Suprapubic skin (tissue), 4 donors: ENCODE measurements at regions not wholly inside any gene's neighbourhood (a gene's known extent, or its start where the extent isn't known, plus 50 kb on each side); places are given as distances from the start of the nearest gene placed in this dataset.

Experiments used
- DNase-seq, 2 donors: peaks; one replicate each; pipeline ENCODE4 v3.0.0-alpha.2; 2019; ENCODE audit warnings: low spot score in 2 of 2
- H3K27ac ChIP-seq: fragments of 200-600 bp; sonication (generic); one replicate; pipeline ENCODE4 v1.5.1; 2019
- H3K27me3 ChIP-seq: fragments of 200-600 bp; sonication (generic); one replicate; pipeline ENCODE4 v1.5.1; 2019
- H3K36me3 ChIP-seq: fragments of 200-600 bp; sonication (generic); one replicate; pipeline ENCODE4 v1.5.1; 2019
- H3K4me1 ChIP-seq: fragments of 200-600 bp; sonication (generic); one replicate; pipeline ENCODE4 v1.5.1; 2019
- H3K4me3 ChIP-seq: fragments of 200-600 bp; sonication (generic); one replicate; pipeline ENCODE4 v1.5.1; 2019; ENCODE audit warnings: mild to moderate bottlenecking
- H3K9me3 ChIP-seq: fragments of 200-600 bp; sonication (generic); one replicate; pipeline ENCODE4 v1.5.1; 2019
- EP300 ChIP-seq: sonication (generic); formaldehyde crosslinking; IDR thresholded peaks from one replicate; pipeline ENCODE4 v1.6.1; 2017; ENCODE audit warnings: antibody characterized with exemption
- POLR2A ChIP-seq, 2 donors: fragments of 450-650 bp; IDR thresholded peaks; one replicate each; pipeline ENCODE4 v1.6.1; 2017; ENCODE audit warnings: antibody characterized with exemption in 2 of 2, mild to moderate bottlenecking in 2 of 2, moderate library complexity in 2 of 2
- POLR2AphosphoS5 ChIP-seq, 3 donors: sonication (generic); formaldehyde crosslinking; IDR thresholded peaks; one replicate each; pipeline ENCODE4 v1.6.1; 2017; ENCODE audit warnings: antibody characterized with exemption in 3 of 3
- WGBS: methylation state at CpG from one replicate; pipeline ENCODE4 v1.1.5; 2018; 5-methylcytosine and 5-hydroxymethylcytosine counted together
- TF ChIP-seq, protein P1 (sequence below), 2 donors: fragments of 200-600 bp in 1 of 2; fragments of 450-650 bp in 1 of 2; sonication (generic) in 1 of 2; IDR thresholded peaks; one replicate each; pipeline ENCODE4 v1.5.1; 2016 to 2019; ENCODE audit warnings: antibody characterized with exemption in 2 of 2, mild to moderate bottlenecking in 1 of 2, moderate library complexity in 1 of 2

DNA sequence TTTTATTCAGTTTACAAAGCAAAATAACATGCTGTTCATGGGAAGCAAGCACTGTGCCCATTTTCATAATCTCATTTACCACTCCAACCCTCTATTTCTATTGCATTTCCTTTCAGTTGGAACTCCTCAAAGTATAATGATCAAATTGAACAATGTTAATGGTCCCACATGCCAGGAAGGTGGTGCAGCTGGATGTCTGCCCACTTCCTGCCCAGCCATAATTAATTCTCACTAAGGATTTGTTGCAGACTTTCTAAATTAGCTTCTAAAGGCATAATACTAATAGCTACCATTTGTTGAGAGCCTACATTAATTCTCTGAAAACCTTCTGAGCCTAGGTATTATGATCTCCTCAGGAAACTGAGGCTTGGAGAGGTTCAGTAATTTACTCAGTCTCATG is 316.1 kb upstream of the TPM1 start:
- no peak for DNase-seq
- Histone ChIP-seq H3K4me3 (no peak overlapping the region), H3K27ac (no peak overlapping the region), H3K9me3 (no peaks in the 10 kb centered on the region), H3K27me3 (no peaks in the 10 kb centered on the region), H3K36me3 (peaks cover 29% of the 10 kb centered on the region), H3K4me1 (no peaks in the 10 kb centered on the region)
- no peak for TF ChIP-seq EP300
- no peak for TF ChIP-seq POLR2A (IDR thresholded peaks at IDR 0.05)
- TF ChIP-seq POLR2AphosphoS5 (IDR thresholded peaks at IDR 0.05) = no peak
- TF ChIP-seq, protein P1, sequence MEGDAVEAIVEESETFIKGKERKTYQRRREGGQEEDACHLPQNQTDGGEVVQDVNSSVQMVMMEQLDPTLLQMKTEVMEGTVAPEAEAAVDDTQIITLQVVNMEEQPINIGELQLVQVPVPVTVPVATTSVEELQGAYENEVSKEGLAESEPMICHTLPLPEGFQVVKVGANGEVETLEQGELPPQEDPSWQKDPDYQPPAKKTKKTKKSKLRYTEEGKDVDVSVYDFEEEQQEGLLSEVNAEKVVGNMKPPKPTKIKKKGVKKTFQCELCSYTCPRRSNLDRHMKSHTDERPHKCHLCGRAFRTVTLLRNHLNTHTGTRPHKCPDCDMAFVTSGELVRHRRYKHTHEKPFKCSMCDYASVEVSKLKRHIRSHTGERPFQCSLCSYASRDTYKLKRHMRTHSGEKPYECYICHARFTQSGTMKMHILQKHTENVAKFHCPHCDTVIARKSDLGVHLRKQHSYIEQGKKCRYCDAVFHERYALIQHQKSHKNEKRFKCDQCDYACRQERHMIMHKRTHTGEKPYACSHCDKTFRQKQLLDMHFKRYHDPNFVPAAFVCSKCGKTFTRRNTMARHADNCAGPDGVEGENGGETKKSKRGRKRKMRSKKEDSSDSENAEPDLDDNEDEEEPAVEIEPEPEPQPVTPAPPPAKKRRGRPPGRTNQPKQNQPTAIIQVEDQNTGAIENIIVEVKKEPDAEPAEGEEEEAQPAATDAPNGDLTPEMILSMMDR (IDR thresholded peaks at IDR 0.05) = no peak

DNA sequence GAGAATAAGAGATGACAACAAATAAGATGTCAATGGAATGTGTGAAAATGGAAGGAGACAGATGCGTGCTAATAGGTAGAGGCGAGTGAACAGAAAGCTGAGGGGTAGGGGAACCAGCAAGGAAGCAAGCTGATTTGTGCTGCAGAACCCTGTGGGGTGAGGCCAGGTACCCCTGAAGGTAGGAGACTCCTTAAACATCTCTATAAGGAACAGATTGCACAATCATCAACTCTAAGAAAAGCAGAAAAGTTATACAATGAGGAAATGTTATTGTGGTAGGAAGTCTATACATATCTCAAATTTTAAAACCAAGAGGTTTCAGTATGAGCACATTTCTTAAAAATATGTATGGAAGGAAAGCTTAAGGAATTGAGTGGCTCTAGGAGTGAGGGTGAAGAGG is 315.0 kb upstream of the TPM1 start:
- H3K4me1 ChIP-seq = no peaks in the 10 kb centered on the region
- no peak overlapping the region for H3K4me3 ChIP-seq
- no peaks in the 10 kb centered on the region for H3K9me3 ChIP-seq
- no peak overlapping the region for H3K27ac ChIP-seq
- TF ChIP-seq POLR2AphosphoS5 (IDR thresholded peaks at IDR 0.05) (no peak), EP300 (no peak), POLR2A (IDR thresholded peaks at IDR 0.05) (no peak)
- TF ChIP-seq, protein P1 (IDR thresholded peaks at IDR 0.05) = no peak
- no peaks in the 10 kb centered on the region for H3K27me3 ChIP-seq
- no peak for DNase-seq
- H3K36me3 ChIP-seq = peaks cover 25% of the 10 kb centered on the region
- WGBS = 93% methylated on average over 2 of the region's 2 CpGs

DNA sequence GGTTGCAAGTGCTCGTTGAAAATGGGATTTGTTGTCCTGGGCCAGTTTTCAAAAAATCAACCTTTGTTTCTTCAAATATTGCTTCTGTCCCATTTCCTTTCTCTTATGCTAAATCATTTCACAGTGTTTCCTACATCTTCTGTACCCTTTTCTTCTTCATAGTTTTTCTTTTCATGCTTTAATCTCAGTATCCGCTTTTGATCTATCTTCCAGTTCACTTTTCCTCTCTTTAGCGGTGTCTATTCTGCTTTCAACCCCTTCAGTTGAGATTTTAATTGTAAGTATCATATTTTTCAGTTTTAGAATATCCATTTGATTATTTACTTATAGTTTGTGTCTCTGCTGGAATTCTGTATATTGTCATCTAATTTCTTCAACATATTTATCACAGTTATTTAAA is 311.7 kb upstream of the TPM1 start:
- Histone ChIP-seq H3K27ac (no peak overlapping the region), H3K4me3 (no peak overlapping the region), H3K9me3 (no peaks in the 10 kb centered on the region), H3K4me1 (no peaks in the 10 kb centered on the region), H3K36me3 (peaks cover 14% of the 10 kb centered on the region), H3K27me3 (no peaks in the 10 kb centered on the region)
- WGBS = 98% methylated on average over 3 of the region's 3 CpGs
- TF ChIP-seq, protein P1 (IDR thresholded peaks at IDR 0.05) = no peak
- no peak for TF ChIP-seq EP300
- no peak for TF ChIP-seq POLR2A (IDR thresholded peaks at IDR 0.05)
- TF ChIP-seq POLR2AphosphoS5 (IDR thresholded peaks at IDR 0.05) = no peak
- DNase-seq = no peak

DNA sequence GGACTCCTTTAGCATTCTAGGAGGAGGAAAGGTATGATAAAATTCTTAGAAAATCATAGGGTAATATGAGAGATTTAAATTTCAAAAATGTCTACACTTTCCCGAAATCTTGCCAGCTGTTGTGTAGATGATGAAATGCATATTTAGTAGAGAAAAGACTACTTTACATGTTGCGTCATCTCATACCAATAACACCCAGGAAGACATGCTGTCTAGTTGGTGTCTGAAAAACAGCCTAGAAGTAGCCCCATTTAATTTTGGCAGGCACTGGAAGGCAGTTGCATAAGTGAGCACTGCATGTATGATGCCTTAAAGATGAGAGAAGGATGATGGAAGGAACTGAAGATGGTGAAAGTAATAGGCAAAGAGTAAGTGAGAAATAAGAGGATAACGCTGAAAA is 310.5 kb upstream of the TPM1 start:
- TF ChIP-seq POLR2AphosphoS5 (IDR thresholded peaks at IDR 0.05) = no peak
- TF ChIP-seq POLR2A (IDR thresholded peaks at IDR 0.05) = no peak
- TF ChIP-seq, protein P1 (IDR thresholded peaks at IDR 0.05) = no peak
- no peak for TF ChIP-seq EP300
- H3K27ac ChIP-seq = no peak overlapping the region

DNA sequence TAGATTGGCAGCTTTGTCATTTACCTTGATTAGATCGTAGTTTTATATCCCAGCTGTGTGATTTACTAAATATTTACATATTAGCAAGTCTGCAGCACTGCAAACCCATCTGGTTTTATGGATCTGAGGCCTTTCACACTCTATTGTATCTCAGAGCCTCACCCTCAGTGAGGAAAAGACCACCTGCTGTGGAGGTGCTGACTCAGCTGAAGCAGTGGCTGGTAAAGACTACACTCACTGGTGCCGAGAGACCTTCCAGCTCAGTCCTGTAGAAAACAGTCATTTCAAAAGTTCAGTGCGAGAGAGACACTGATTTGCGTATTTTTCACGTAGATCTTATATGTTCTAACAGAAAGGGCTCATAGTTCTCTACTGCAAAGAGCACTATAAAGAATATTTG is 307.8 kb upstream of the TPM1 start:
- Histone ChIP-seq H3K9me3 (no peaks in the 10 kb centered on the region), H3K36me3 (peaks cover 24% of the 10 kb centered on the region), H3K4me3 (no peak overlapping the region), H3K27me3 (no peaks in the 10 kb centered on the region), H3K27ac (no peak overlapping the region), H3K4me1 (no peaks in the 10 kb centered on the region)
- DNase-seq = no peak
- TF ChIP-seq EP300 (no peak), POLR2A (IDR thresholded peaks at IDR 0.05) (no peak), POLR2AphosphoS5 (IDR thresholded peaks at IDR 0.05) (no peak)
- TF ChIP-seq, protein P1 (IDR thresholded peaks at IDR 0.05) = no peak
- 94% methylated on average over 5 of the region's 5 CpGs for WGBS

More for the DNA sequence above, 310.5 kb upstream of the TPM1 start:
- Histone ChIP-seq H3K4me3 (no peak overlapping the region), H3K27me3 (no peaks in the 10 kb centered on the region), H3K9me3 (no peaks in the 10 kb centered on the region), H3K4me1 (no peaks in the 10 kb centered on the region), H3K36me3 (peaks cover 8% of the 10 kb centered on the region)
- DNase-seq = no peak
- 96% methylated on average over 3 of the region's 3 CpGs for WGBS
